Fibroblast of skin of abdomen (primary cell): ENCODE measurements at regions not wholly inside any gene's neighbourhood (a gene's known extent, or its start where the extent isn't known, plus 50 kb on each side); places are given as distances from the start of the nearest gene placed in this dataset.

Experiments
- DNase-seq: peaks from one replicate; pipeline ENCODE4 v3.0.0-alpha.2; 2013

DNA sequence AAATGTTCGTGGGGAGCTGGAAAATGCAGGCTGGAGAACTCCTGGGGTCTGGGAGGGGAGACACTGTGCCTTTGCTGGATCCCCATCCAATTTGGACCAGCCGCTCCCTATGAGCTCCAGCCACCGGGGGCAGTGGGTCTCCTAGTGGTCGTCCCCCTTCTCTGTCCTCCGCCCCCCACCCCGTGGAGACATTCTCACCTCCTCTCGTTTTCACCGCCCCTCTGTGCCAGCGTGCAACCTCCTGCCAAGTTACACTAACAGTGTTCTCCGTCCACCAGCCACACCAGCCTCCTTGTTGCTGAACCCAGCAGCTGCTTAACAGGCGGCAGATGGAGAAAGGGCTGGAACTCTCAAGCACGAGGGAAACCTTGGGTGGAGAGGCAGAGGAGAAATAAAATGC lies 67.4 kb upstream of the SOX9 start:
- DNase-seq = no peak

DNA sequence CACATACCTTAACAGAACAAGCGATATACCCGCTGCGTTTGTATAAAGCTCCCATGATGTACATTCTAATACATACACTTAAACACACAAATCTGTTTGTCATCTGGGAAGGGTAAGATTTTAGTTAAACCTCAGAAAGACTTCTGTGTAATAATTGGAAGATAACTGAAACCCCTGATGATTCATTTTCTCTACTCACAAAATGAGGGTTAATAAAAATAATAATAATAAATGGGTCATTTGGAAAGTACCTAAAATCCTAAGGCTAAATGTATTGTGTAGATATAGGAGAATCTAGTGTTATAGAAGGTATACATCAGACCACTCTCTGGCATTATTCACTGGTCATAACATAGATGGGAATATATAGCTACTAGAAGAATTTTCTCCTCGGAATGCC lies 64.7 kb upstream of the SOX9 start:
- no peak for DNase-seq

DNA sequence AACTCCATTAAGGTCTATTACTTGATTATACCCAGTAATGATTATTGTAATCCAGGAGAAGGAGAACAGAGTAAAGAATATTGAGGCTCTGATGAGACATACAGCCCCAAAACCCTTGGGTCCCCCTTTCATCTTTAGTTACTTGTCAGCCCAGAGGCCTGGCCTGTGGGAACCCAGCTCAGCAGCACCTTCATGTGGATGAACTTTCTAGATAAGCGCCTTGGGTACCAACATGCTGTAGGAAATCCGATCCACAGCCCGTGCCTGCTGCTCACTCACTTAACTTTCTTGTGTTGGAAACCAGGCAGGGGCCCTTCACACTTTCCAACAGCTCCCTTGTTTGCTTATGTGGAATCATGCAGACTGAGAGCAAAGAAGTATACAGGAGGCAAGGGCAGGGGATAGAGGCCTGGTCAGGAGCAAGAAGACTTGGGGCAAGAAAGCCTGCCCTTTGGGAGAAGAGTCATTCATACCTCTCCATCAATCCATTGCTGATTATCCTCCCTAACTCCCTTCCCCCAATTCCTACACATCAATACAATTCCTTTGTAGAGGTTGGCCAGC lies 64.0 kb upstream of the SOX9 start:
- DNase-seq = no peak

DNA sequence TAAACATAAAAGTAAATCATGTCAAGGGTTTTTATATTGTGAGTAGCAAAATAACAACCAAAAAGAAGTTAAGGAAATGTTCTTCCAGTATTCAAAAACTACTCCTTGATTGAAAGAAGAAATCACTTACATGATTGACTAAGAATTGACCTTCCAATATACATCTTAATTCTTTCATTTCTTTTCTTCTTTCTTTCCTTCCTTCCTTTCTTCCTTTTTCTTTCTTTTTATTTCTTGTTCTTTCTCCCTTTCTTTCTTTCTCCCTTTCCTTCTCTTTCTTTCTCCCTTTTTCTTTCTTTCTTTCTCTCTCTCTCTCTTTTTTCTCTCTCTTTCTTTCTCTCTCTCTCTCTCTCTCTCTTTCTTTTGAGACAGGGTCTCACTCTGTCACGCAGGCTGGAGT lies 60.7 kb upstream of the SOX9 start:
- no peak for DNase-seq

DNA sequence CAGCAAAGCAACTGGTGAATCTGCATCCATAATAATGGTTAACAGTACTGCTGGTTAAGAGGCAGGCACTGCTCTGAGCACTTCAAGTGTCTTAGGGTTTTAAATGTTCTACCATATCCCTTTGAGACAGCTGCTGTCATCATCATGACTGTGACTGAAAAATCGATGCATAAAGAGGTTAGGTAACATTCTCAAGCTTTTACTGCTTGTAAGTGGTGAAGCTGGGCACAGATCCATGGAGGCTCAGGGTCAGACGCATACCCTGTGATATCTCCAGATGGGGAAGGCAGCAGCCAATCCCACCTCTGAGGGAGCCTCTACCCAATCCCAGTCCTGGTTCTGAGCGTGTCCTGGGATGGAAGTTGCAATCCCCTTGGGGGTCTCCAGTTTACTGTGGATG lies 57.6 kb upstream of the SOX9 start:
- DNase-seq = no peak

DNA sequence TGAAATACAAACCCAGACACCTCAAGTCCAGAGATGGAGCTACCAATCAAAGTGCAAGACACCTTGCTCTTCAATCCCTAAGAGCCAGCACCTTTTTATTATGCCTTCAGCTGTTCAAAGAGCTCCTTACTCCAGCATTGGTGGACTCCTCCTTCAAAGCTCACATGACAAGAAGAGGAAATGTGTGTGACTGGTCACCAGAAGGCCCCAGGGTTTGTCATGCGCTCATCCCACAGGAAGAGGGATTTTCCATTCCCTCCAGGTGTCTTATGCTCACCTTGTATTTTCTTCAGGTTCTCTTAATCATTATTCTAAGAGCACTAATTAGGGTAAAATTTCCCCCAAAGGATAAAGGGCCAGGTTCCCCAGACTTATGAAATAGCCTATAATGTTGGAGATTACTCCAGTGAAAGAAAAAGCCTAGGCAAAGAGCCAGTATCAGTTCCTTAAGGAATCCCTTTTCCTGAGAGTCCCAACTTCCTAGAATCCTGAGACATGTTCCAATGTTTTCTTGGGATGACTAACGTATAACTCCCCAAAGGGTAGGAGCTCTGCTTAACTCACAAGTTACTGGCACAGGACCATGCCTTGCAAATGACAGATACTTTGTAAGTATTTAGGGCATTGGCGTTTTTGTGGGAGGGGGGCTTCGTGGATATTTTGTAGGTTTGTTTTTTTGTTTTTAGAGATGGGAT lies 56.9 kb upstream of the SOX9 start:
- no peak for DNase-seq

DNA sequence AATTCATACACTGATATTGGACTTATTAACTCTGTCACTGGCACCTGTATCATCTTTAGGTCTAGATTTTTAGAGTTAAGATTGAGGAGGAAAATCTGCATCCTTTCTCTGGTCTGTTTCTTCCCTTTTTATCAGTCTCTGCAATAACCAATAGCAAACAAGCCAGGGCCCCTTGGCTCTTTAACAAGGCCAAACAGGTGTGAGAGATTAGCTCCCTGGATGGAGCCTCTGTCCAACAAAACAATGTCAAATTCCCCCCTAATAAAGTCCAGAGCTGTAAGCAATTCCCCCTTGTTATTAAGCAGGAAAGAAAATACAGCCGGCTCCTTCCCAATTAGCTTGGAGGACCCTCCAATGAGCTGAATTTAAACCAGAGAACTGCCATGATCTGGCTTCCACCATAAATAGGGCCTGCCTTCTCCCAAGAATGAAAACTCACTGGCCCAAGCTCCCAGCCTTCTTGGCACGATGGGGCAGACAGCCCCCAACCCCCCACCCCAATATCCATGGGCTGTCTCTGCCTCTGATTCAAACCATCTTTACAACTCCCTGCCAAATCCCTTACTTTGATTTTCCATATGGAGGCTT lies 56.1 kb upstream of the SOX9 start:
- DNase-seq = no peak

DNA sequence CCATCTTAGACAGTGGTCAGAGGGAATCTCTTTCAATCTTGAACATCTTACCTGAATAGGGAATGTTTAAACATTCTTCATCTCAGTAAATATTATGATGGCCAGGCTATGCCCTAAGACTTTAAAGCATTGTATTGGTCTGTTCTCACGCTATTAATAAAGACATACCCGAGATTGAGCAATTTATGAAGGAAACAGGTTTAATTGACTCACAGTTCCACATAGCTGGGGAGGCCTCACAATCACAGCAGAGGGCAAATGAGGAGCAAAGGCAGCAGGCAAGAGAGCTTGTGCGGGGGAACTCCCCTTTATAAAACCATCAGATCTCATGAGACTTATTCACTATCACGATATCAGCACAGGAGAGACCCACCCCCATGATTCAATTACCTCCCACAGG lies 55.3 kb upstream of the SOX9 start:
- DNase-seq = no peak

DNA sequence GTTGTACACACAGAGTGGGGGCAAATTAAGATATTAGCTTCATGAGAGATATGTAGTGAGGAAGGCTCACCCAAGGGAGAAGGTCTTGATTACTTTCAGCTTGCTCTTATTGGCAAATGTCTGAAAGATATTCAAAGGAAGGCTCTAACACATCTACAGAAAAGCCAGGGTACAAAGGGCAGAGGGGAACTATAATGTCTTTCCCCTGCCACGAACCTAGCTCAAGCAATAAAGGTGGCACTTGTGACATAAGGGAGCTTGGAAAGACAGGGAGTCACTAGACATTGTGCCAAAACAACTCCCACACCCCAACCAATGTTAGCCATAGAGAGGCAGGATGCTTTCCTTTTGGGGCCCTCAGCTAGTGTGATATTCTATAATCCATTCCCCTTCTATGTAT lies 52.2 kb upstream of the SOX9 start:
- no peak for DNase-seq

DNA sequence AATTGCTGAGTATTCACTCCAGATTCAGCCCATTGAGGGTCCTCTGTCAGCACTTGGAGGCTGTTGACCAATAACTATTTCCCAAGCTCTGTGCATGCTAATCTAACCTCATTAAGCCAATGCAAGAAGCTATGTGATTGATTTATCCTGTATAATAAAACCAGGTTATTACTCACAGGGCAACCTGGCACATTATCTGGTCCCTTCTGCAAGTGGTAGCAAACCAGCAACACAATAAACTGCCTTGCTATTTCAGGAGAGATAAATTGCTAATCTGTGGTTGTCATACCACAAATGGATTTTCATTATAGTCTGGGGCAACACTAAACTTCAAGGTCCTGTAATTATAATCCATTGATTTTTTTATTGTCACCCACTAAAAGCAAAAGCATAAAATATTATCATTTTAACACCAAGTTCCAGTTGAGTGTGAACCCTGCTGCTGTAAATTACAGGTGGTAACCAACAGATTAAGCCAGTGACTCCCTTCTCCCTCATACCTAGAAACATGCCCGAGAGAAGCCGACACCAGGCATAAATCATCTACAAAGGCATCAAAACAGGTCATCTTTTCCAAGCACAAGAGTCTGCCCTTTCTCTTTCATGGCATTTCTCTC lies 51.1 kb upstream of the SOX9 start:
- DNase-seq = no peak
